Neuron (in vitro differentiated cells): ENCODE measurements at regions not wholly inside any gene's neighbourhood (a gene's known extent, or its start where the extent isn't known, plus 50 kb on each side); places are given as distances from the start of the nearest gene placed in this dataset.
"Not testable (repeated sequence)": the region's sequence is repeated elsewhere in the genome, so short reads cannot be mapped to it uniquely, and the experiment has no call there.

Source experiments
- H2AFZ ChIP-seq: one replicate; pipeline ENCODE4 v1.6.1; 2013; ENCODE audit warnings: low read depth, mild to moderate bottlenecking, inconsistent platforms, low read length, moderate library complexity
- H3K27me3 ChIP-seq: one replicate; pipeline ENCODE4 v1.6.1; 2013; ENCODE audit warnings: low read length; ENCODE audit not compliant: insufficient read depth
- H3K36me3 ChIP-seq: one replicate; pipeline ENCODE4 v1.6.1; 2013; ENCODE audit warnings: low read length; ENCODE audit not compliant: insufficient read depth
- H3K4me1 ChIP-seq: one replicate; pipeline ENCODE4 v1.6.1; 2013; ENCODE audit warnings: low read length; ENCODE audit not compliant: insufficient read depth
- H3K4me3 ChIP-seq: 2 replicates; pipeline ENCODE4 v1.5.1; 2013; ENCODE audit warnings: mild to moderate bottlenecking, low read length, moderate library complexity
- H3K9me3 ChIP-seq: one replicate; pipeline ENCODE4 v1.6.1; 2013; ENCODE audit warnings: low read length

DNA sequence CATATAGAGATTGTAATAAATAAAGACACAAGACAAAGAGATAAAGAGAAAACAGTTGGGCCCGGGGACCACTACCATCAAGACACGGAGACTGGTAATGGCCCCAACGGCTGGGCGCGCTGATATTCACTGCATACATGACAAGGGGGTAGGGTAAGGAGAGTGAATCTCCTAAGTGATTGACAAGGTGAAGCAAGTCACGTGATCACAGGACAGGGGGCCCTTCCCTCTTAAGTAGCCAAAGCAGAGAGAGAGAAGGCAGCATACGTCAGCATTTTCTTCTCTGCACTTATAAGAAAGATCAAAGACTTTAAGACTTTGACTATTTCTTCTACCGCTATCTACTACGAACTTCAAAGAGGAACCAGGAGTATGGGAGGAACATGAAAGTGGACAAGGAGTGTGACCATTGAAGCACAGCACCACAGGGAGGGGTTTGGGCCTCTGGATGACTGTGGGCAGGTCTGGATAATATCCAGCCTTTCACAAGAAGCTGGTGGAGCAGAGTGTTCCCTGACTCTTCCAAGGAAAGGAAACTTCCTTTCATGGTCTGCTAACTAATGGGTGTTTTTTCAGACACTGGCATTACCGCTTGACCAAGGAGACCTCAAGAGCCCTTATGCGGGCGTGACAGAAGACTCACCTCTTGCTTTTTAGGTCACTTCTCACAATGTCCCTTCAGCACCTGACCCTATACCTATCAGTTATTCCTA, 75.6 kb downstream of the MRPL39 start:
- not testable (repeated sequence) for H3K9me3 ChIP-seq, H3K4me3 ChIP-seq, H3K4me1 ChIP-seq, H3K27me3 ChIP-seq, H2AFZ ChIP-seq, H3K36me3 ChIP-seq

DNA sequence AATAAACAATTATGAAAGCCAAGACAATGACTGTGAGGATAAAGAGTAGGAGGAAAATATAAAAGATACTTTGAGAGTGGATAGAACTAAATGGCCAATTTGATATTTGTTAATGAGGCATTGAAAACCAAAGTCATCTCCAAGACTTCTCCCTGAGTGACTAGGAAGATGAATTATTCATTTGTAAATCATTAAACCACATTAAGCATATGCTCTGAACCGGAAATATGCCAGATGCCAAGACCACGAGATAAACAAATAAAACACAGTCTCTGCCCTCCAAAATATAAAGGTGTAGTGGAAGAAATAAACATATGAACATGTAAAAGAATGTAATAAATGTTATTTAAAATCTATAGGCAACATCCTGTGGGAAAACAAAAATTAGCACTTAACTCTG, 78.8 kb downstream of the MRPL39 start:
- H2AFZ ChIP-seq = no peak overlapping the region
- no peaks in the 10 kb centered on the region for H3K36me3 ChIP-seq
- no peaks in the 10 kb centered on the region for H3K27me3 ChIP-seq
- H3K4me3 ChIP-seq = no peak overlapping the region
- H3K4me1 ChIP-seq = no peaks in the 10 kb centered on the region
- H3K9me3 ChIP-seq = no peaks in the 10 kb centered on the region

DNA sequence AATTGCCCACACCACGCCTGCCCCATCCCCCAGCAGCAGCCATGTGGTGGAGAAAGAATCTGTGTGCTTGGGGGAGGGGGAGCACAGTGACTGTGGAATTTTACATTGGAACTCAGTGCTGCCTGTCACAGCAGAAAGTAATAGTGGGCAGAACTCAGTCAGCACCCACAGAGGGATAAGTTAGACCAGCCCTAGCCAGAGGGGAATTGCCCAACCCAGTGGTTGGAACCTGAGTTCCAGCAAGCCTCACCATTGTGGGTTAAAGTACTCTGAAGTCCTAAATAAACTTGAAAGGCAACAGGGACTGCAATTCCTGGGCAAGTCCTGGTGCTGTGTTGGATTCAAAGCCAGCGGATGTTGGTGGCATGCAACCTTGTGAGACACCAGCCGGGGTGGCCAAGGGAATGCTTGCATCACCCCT, 88.8 kb downstream of the MRPL39 start:
- Histone ChIP-seq H3K4me1 (peaks cover 7% of the 10 kb centered on the region), H3K36me3 (no peaks in the 10 kb centered on the region), H3K4me3 (no peak overlapping the region), H3K9me3 (no peaks in the 10 kb centered on the region), H3K27me3 (no peaks in the 10 kb centered on the region), H2AFZ (no peak overlapping the region)

DNA sequence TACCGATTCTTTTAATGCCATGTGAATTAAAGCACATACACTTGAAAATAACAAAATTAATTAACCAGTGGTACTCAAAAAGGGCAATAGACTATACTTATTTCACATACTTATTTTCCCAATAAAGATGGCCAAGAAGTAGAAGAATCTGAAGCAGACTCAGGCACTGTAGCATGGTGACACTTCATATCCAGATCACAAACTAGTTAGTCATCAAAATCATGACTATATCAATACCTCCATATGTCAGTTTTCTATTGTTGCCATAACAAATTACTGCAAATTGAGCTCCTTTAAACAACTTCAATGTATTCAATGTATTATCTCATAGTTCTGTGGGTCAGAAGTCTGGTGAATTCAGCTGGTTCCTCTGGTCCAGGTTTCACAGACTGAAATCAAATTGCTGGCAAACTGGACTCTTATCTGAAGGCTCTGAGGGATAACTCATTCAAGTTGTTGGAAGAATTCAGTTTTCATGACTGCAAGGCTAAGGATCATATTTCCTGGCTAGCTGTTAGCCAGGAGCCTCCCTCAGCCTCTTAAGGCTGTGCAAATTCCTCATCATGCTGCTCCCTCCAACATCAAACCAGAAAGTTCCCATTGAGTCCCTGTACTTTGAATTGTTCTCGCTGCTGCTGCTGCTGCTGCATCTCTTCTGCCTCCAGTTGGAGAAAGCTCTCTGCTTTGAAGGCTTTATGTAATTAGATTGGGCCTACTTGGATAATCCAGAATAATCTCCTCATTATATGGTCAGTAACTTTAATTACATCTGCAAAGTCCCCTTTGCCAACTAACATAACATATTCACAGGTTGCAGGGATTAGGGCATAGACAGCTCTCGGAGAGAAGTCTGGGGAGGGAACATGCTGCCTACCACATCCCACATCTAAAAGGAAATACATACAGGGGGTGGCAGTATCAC, 91.5 kb downstream of the MRPL39 start:
- H3K4me3 ChIP-seq = no peak overlapping the region
- H3K9me3 ChIP-seq = no peaks in the 10 kb centered on the region
- H3K36me3 ChIP-seq = no peaks in the 10 kb centered on the region
- H3K4me1 ChIP-seq = peaks cover 7% of the 10 kb centered on the region
- H3K27me3 ChIP-seq = no peaks in the 10 kb centered on the region
- no peak overlapping the region for H2AFZ ChIP-seq

DNA sequence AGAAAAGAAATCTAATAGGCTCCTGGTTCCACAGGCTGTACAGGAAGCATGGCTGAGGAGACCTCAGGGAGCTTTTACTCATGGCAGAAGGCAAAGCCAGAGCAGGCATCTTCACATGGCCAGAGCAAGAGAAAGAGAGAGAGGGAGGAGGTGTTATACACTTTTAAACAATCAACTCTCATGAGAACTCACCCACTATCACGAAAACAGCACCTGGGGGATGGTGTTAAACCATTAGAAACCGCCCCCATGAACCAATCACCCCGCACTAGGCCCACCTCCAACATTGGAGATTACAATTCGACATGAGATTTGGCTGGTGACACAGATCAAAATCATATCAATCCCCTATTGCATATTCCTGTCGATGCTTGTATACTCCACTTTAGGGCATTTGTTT, 93.5 kb downstream of the MRPL39 start:
- H3K9me3 ChIP-seq = no peaks in the 10 kb centered on the region
- no peaks in the 10 kb centered on the region for H3K27me3 ChIP-seq
- no peaks in the 10 kb centered on the region for H3K36me3 ChIP-seq
- no peak overlapping the region for H3K4me3 ChIP-seq
- H3K4me1 ChIP-seq = peaks cover 7% of the 10 kb centered on the region
- no peak overlapping the region for H2AFZ ChIP-seq

DNA sequence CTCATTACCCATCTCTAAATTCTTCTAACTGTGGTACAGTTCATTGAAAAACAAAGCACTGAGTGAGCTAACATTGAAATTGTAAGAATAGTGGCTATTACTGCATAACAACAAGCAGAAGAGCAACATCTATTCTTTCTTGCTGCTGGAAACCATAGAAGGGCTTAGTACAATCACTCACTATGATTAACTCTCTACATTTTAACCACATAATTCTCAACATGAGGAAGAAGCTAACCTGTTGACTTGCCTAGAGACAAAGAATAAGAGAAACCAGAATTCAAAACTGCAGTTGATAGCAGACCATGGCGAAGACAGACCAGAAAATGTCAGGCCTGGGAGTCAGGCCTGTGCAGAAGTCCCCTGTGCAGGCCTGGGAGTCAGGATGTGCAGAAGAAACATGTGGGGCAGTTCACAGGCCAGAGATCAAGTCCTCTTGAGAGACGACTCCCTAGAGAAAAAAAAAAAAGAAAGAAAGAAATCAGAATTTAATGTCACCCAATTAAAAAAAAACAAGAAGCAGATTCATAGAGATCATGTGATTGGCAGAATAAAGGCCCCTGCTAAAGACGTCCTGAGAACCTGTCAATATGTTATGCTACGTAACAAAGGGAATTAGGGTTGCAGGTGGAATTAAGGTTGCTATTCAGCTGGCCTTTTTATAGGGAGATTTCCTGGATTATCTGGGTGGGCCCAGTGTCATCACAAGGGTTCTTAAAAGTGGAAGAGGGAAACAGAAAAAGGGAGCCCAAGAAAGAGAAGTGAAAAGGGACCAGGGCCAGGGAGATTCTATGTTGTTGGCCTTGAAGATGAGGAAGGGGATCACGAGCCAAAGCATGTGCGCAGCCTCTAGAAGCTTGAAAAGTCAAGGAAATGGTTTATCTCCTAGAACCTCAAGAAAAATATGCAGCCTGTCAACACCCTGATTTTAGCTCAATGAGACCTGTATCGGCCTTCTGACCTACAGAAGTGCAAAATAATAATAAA, 94.9 kb downstream of the MRPL39 start:
- H2AFZ ChIP-seq = no peak overlapping the region
- no peaks in the 10 kb centered on the region for H3K9me3 ChIP-seq

DNA sequence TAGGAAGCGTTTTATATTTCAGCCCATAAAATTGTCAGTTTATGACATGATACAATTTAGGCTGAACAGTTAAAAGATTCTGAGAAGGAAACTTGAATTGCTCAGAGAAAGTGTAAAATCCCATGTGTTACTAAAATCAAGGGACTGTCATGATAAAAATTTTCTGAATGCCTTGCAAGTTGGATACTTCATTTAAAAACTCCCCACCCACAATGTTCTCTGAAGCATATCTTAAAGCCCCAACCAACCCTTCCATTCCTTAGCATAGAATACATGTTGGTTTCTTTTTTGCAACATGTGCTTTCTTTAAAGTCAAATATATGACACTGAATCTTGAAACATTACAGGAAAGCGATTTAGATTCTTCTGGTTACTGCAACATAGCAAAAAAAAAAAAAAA, 97.4 kb downstream of the MRPL39 start:
- no peaks in the 10 kb centered on the region for H3K27me3 ChIP-seq
- H3K9me3 ChIP-seq = no peaks in the 10 kb centered on the region
- no peak overlapping the region for H3K4me3 ChIP-seq

More for the DNA sequence above, 94.9 kb downstream of the MRPL39 start:
- H3K27me3 ChIP-seq = no peaks in the 10 kb centered on the region
- no peaks in the 10 kb centered on the region for H3K36me3 ChIP-seq
- H3K4me1 ChIP-seq = peaks cover 8% of the 10 kb centered on the region
- H3K4me3 ChIP-seq = no peak overlapping the region

DNA sequence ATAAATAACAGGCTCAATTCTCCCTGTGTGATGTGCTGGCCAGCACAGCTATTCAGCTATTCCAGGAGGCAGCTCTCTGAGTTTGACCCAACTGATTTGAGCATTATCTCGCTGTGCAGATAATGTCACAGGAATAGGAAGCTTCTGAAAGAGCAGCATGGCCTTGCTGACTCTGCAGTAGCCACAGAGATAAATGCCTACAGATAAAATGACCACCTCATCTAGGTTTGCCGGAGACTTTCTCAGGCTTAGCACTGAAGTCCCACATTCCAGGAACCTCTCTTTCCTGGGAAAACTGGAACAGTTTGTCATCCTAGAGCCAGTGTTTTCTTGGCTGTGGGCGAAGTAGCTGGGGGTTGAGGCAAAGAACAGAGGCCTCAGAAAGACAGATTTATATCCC, 98.9 kb downstream of the MRPL39 start:
- Histone ChIP-seq H3K9me3 (no peaks in the 10 kb centered on the region), H3K36me3 (no peaks in the 10 kb centered on the region), H3K4me1 (peaks cover 6% of the 10 kb centered on the region), H3K27me3 (no peaks in the 10 kb centered on the region), H3K4me3 (no peak overlapping the region), H2AFZ (no peak overlapping the region)

More for the DNA sequence above, 97.4 kb downstream of the MRPL39 start:
- no peaks in the 10 kb centered on the region for H3K36me3 ChIP-seq
- no peak overlapping the region for H2AFZ ChIP-seq
- H3K4me1 ChIP-seq = peaks cover 8% of the 10 kb centered on the region

DNA sequence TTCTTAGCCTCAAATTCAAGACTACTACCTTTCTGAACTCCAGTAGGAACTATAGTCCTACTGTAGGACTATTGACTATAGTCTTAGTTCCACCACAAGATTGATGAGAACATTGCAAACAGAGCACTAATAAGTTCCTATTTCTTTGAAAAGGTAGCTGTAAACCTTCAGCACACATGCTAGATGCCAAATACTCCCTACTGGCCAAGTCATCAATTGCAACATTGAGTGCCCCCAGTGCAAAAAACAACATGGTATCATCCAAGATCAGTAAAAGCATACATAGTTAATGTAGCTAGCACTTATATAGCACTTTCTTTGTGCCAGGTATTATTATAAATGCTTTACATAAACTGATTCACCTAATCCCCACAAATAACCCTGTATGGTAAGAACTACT, 99.8 kb downstream of the MRPL39 start:
- Histone ChIP-seq H3K4me3 (no peak overlapping the region), H3K36me3 (no peaks in the 10 kb centered on the region), H3K4me1 (peaks cover 6% of the 10 kb centered on the region), H3K9me3 (no peaks in the 10 kb centered on the region), H2AFZ (no peak overlapping the region), H3K27me3 (no peaks in the 10 kb centered on the region)

DNA sequence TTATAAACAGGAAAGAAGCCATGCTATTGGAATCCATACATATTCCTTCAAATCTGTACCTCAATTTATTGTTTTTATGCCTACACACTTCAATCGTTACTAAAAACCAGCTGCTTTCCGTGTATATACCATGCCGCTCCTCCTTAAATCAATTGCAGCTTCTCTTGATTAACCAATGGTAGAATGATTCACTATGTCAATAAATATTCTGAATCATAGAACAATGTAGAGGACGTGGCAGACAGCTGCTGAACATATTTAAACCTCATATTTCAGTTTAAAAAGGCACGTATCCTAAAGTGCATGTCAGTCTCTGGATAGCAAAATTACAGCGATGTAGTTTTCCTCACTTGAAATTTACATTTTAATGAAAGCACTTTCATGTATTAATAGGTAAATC, 100.4 kb downstream of the MRPL39 start:
- no peak overlapping the region for H2AFZ ChIP-seq
- no peak overlapping the region for H3K4me3 ChIP-seq
- H3K36me3 ChIP-seq = no peaks in the 10 kb centered on the region
- no peaks in the 10 kb centered on the region for H3K27me3 ChIP-seq
- H3K4me1 ChIP-seq = peaks cover 6% of the 10 kb centered on the region
- no peaks in the 10 kb centered on the region for H3K9me3 ChIP-seq

DNA sequence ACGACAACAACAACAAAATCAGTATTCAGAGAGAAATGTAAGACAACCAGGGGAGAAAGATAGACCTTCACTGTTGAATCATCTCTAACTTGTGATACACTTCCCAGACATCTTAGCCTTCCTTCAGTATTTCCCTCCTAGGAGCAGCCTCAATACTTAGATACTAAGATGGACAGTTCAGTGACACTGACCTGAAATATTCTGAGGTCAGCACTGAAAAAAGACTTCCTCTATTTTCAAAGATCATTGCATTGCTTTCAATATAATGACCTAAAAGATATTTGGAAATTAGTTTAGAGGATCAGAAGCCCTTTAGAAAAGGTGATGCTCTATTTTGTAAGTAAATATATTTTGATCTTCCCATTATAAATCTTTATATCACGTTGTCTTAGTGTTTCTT, 101.0 kb downstream of the MRPL39 start:
- H3K9me3 ChIP-seq = no peaks in the 10 kb centered on the region
- no peak overlapping the region for H3K4me3 ChIP-seq
- H3K27me3 ChIP-seq = no peaks in the 10 kb centered on the region
- H2AFZ ChIP-seq = no peak overlapping the region
- no peaks in the 10 kb centered on the region for H3K36me3 ChIP-seq
- peaks cover 6% of the 10 kb centered on the region for H3K4me1 ChIP-seq

DNA sequence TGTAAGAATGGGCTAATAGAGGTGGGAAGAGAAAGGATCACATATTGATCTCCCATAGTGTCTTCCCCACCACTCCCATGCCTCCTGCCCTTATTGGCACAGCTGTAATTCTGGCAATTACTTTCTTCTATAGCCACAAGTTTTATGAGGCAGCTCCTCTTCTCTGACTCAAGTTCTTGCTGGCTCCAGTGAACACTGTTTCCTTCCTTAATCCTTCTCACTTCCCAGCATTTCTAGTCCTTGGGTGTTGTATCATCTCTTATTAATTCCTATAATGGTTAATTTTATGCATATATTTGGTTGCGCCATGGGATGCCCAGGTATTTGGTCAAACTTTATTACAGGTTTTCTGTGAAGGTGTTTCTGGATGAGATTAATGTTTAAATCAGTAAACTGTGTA, 103.3 kb downstream of the MRPL39 start:
- Histone ChIP-seq H3K27me3 (no peaks in the 10 kb centered on the region), H3K36me3 (no peaks in the 10 kb centered on the region), H3K4me1 (peaks cover 6% of the 10 kb centered on the region), H2AFZ (no peak overlapping the region), H3K9me3 (no peaks in the 10 kb centered on the region), H3K4me3 (no peak overlapping the region)
